ENCODE measurements at regions not wholly inside any gene's neighbourhood (a gene's known extent, or its start where the extent isn't known, plus 50 kb on each side); places are given as distances from the start of the nearest gene placed in this dataset.

DNA sequence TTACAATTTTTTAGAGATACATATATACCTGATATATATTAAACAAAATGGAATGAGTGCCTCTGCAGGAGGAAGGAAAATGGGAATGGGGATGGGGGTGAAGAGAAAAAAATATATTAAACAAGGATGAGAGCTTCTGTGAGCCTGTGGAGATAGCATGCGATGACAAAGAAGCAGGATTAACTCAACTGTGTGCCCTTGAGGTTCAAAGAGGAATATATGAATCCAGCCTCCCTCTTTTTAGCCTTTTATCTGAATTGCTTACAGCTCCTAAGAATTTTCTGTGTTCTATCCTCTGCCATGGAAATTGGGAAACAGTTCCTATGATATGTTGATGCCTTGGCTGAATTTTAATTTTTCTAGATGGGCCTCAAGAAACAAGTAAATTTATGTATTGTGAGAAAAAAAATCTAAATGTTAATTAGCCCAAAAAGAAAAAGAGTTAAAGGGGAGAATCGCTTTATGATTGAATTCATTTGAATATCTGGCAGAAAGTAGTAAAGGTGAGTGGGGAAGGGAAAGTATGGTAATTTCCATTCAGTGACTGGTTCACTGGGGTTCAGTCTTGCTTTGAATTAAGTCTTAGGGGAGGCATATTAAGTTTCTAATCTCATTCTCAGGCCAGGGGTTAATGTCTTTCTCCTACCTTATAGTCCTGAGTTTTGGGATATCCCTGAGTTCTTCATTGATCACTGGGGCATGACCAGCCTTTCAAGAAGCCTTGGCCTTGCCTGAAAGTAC is 106.3 kb upstream of the HMCN1 start:
- Histone ChIP-seq H3K27ac (ENCODE audit: low read depth, low read length) (no peak overlapping the region), H3K4me2 (ENCODE audit: low read depth, low read length, poor library complexity, severe bottlenecking) (no peak overlapping the region), H3K9me2 (replicated peaks; ENCODE audit: insufficient read depth, low read length) (no peaks in the 10 kb centered on the region), H3K36me3 (ENCODE audit: low read length) (no peaks in the 10 kb centered on the region), H3K9ac (ENCODE audit: low read length) (no peak overlapping the region), H3F3A (ENCODE audit: insufficient read depth) (no peaks in the 10 kb centered on the region), H2AFZ (ENCODE audit: low read depth, low read length, severe bottlenecking) (no peak overlapping the region), H3K9me3 (ENCODE audit: insufficient read depth, low read length) (no peaks in the 10 kb centered on the region), H3K27me3 (ENCODE audit: low read length) (no peaks in the 10 kb centered on the region), H3K4me3 (ENCODE audit: insufficient read depth, low read length, poor library complexity, severe bottlenecking) (no peak overlapping the region), H3K79me2 (ENCODE audit: insufficient read depth, low read length) (no peaks in the 10 kb centered on the region), H4K20me1 (ENCODE audit: low read depth, low read length) (no peaks in the 10 kb centered on the region)
- no peak for TF ChIP-seq EZH2phosphoT487 (conservative IDR thresholded peaks at IDR 0.05; ENCODE audit: low read length)

DNA sequence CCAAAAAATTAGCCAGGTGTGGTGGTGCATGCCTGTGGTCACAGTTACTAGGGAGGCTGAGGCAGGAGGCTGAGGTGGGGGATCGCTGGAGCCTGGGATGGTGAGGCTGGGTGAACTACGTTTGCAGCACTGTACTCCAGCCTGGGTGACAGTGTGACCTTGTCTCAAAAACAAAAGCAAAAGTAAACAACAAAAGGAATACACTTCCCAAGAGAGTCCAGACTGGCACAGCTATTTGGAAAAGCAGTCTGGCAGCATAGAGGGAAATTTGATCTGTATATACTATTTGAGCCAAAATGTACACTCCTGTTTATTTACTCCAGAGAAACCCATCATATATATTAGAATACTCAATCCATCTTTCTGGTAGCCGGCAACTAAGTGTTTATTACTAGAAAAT is 107.0 kb upstream of the HMCN1 start:
- no peak overlapping the region for H3K9ac ChIP-seq (ENCODE audit: low read length)
- H3K79me2 ChIP-seq (ENCODE audit: insufficient read depth, low read length), result no peaks in the 10 kb centered on the region
- H4K20me1 ChIP-seq (ENCODE audit: low read depth, low read length), result no peaks in the 10 kb centered on the region
- no peak overlapping the region for H2AFZ ChIP-seq (ENCODE audit: low read depth, low read length, severe bottlenecking)
- H3K9me2 ChIP-seq (replicated peaks; ENCODE audit: insufficient read depth, low read length), result no peaks in the 10 kb centered on the region
- no peak overlapping the region for H3K27ac ChIP-seq (ENCODE audit: low read depth, low read length)
- H3K36me3 ChIP-seq (ENCODE audit: low read length), result no peaks in the 10 kb centered on the region
- H3F3A ChIP-seq (ENCODE audit: insufficient read depth), result no peaks in the 10 kb centered on the region
- no peak for TF ChIP-seq EZH2phosphoT487 (conservative IDR thresholded peaks at IDR 0.05; ENCODE audit: low read length)
- TF ChIP-seq, protein P1, sequence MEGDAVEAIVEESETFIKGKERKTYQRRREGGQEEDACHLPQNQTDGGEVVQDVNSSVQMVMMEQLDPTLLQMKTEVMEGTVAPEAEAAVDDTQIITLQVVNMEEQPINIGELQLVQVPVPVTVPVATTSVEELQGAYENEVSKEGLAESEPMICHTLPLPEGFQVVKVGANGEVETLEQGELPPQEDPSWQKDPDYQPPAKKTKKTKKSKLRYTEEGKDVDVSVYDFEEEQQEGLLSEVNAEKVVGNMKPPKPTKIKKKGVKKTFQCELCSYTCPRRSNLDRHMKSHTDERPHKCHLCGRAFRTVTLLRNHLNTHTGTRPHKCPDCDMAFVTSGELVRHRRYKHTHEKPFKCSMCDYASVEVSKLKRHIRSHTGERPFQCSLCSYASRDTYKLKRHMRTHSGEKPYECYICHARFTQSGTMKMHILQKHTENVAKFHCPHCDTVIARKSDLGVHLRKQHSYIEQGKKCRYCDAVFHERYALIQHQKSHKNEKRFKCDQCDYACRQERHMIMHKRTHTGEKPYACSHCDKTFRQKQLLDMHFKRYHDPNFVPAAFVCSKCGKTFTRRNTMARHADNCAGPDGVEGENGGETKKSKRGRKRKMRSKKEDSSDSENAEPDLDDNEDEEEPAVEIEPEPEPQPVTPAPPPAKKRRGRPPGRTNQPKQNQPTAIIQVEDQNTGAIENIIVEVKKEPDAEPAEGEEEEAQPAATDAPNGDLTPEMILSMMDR (IDR thresholded peaks at IDR 0.05; ENCODE audit: insufficient read depth, low read length, poor library complexity, severe bottlenecking), result no peak
- H3K27me3 ChIP-seq (ENCODE audit: low read length), result no peaks in the 10 kb centered on the region
- no peak overlapping the region for H3K4me3 ChIP-seq (ENCODE audit: insufficient read depth, low read length, poor library complexity, severe bottlenecking)
- no peak overlapping the region for H3K4me2 ChIP-seq (ENCODE audit: low read depth, low read length, poor library complexity, severe bottlenecking)
- H3K9me3 ChIP-seq (ENCODE audit: insufficient read depth, low read length), result no peaks in the 10 kb centered on the region

DNA sequence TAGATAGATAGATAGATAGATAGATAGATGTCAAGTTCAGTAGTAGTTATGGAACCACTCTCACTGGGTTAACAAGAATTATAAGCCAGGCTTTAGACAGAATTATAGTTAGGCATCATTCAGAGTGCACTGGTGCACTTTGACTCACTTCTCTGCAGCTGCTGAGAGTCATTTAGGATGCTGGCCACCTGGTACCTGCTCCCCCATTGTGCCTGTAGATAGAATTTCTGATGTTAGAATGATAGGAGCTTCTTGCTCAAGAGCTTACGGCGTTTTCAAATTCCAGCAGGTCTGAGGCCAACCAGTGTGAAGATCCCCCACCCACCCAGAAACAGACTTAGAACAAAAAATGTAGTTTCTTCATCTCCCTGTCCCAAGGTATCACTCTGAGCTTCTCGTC is 107.8 kb upstream of the HMCN1 start:
- no peaks in the 10 kb centered on the region for H3K27me3 ChIP-seq (ENCODE audit: low read length)
- H3K4me2 ChIP-seq (ENCODE audit: low read depth, low read length, poor library complexity, severe bottlenecking), result no peak overlapping the region
- H3K9me2 ChIP-seq (replicated peaks; ENCODE audit: insufficient read depth, low read length), result no peaks in the 10 kb centered on the region
- no peaks in the 10 kb centered on the region for H4K20me1 ChIP-seq (ENCODE audit: low read depth, low read length)
- TF ChIP-seq, protein P1 (IDR thresholded peaks at IDR 0.05; ENCODE audit: insufficient read depth, low read length, poor library complexity, severe bottlenecking), result no peak
- no peak for TF ChIP-seq EZH2phosphoT487 (conservative IDR thresholded peaks at IDR 0.05; ENCODE audit: low read length)
- no peak overlapping the region for H3K9ac ChIP-seq (ENCODE audit: low read length)
- H3K9me3 ChIP-seq (ENCODE audit: insufficient read depth, low read length), result no peaks in the 10 kb centered on the region
- no peaks in the 10 kb centered on the region for H3K79me2 ChIP-seq (ENCODE audit: insufficient read depth, low read length)
- H3K27ac ChIP-seq (ENCODE audit: low read depth, low read length), result no peak overlapping the region
- H3F3A ChIP-seq (ENCODE audit: insufficient read depth), result no peaks in the 10 kb centered on the region
- no peaks in the 10 kb centered on the region for H3K36me3 ChIP-seq (ENCODE audit: low read length)
- no peak overlapping the region for H3K4me3 ChIP-seq (ENCODE audit: insufficient read depth, low read length, poor library complexity, severe bottlenecking)
- no peak overlapping the region for H2AFZ ChIP-seq (ENCODE audit: low read depth, low read length, severe bottlenecking)

DNA sequence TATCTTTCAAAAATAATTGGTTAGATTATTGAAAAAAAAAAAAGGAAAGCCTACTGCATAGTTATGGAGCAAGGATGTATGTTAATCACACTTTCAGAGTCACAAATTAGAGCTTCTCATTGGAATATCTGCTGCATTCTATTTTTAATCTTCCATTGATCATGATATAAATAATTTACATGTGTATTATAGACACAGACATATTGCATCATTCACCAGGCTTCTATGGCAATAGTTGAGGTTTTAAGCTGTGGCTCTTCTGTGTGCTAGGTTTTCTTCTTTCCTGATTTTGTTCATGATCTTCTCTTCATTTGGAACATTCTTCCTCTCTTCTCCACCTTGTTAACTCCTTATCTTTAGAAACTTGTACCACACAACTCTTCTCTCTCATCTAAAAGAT is 123.2 kb upstream of the HMCN1 start:
- Histone ChIP-seq H2AFZ (ENCODE audit: low read depth, low read length, severe bottlenecking) (no peak overlapping the region), H3K4me2 (ENCODE audit: low read depth, low read length, poor library complexity, severe bottlenecking) (no peak overlapping the region), H3K9me2 (replicated peaks; ENCODE audit: insufficient read depth, low read length) (no peaks in the 10 kb centered on the region), H3F3A (ENCODE audit: insufficient read depth) (no peaks in the 10 kb centered on the region), H3K4me3 (ENCODE audit: insufficient read depth, low read length, poor library complexity, severe bottlenecking) (no peak overlapping the region), H4K20me1 (ENCODE audit: low read depth, low read length) (no peaks in the 10 kb centered on the region), H3K36me3 (ENCODE audit: low read length) (no peaks in the 10 kb centered on the region), H3K79me2 (ENCODE audit: insufficient read depth, low read length) (no peaks in the 10 kb centered on the region), H3K27ac (ENCODE audit: low read depth, low read length) (no peak overlapping the region), H3K9me3 (ENCODE audit: insufficient read depth, low read length) (no peaks in the 10 kb centered on the region), H3K27me3 (ENCODE audit: low read length) (no peaks in the 10 kb centered on the region), H3K9ac (ENCODE audit: low read length) (no peak overlapping the region)
- no peak for TF ChIP-seq EZH2phosphoT487 (conservative IDR thresholded peaks at IDR 0.05; ENCODE audit: low read length)
- TF ChIP-seq, protein P1 (IDR thresholded peaks at IDR 0.05; ENCODE audit: insufficient read depth, low read length, poor library complexity, severe bottlenecking), result no peak

Data from SU-DHL-6 (cell line).